D721Med (cell line): ENCODE measurements at regions not wholly inside any gene's neighbourhood (a gene's known extent, or its start where the extent isn't known, plus 50 kb on each side); places are given as distances from the start of the nearest gene placed in this dataset.

Experiments used
- DNase-seq: peaks from one replicate; pipeline ENCODE4 v3.0.0; 2011; ENCODE audit warnings: low spot score; ENCODE audit not compliant: insufficient read length
- FAIRE-seq: peaks from 2 replicates; lab custom pipeline; 2011; peaks lifted over from hg19 to GRCh38; lab: Jason Lieb, UNC
- TF ChIP-seq, protein P1 (sequence below): IDR thresholded peaks from 2 replicates; pipeline ENCODE4 v1.5.1; 2012; ENCODE audit warnings: mild to moderate bottlenecking, control low read depth; ENCODE audit not compliant: insufficient read depth; ENCODE audit errors: missing control alignments

DNA sequence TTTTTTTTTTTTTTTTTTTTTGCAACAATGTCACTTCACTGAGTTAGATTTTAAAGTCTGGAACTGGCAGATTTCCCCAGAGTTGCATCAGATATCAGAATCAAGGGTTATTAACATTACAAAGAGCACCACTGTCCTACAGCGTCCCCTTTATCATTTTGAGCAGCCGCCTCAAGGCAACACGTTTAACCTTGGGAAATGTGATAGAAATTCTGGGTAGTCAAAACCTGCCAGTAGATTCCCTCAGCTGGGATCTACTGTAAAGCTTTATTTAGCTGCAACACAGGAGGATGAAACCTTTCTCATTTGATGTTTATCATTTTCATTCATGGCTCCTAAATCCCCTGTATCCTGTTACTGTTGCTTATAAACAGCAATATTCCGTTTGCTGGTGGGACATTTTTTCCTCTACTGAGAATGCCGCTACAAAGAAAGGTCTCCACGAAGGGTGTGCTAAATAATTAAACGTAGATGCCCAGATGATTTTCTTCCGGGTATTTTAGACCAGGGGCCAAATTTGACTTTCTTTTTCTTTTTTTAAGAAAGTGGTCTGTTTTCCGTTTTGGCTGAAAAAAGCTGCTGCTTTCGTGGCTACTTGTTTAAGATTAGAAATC is 436.1 kb upstream of the GOT2 start:
- DNase-seq (no peak), FAIRE-seq (no peak)
- TF ChIP-seq, protein P1, sequence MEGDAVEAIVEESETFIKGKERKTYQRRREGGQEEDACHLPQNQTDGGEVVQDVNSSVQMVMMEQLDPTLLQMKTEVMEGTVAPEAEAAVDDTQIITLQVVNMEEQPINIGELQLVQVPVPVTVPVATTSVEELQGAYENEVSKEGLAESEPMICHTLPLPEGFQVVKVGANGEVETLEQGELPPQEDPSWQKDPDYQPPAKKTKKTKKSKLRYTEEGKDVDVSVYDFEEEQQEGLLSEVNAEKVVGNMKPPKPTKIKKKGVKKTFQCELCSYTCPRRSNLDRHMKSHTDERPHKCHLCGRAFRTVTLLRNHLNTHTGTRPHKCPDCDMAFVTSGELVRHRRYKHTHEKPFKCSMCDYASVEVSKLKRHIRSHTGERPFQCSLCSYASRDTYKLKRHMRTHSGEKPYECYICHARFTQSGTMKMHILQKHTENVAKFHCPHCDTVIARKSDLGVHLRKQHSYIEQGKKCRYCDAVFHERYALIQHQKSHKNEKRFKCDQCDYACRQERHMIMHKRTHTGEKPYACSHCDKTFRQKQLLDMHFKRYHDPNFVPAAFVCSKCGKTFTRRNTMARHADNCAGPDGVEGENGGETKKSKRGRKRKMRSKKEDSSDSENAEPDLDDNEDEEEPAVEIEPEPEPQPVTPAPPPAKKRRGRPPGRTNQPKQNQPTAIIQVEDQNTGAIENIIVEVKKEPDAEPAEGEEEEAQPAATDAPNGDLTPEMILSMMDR = no peak

DNA sequence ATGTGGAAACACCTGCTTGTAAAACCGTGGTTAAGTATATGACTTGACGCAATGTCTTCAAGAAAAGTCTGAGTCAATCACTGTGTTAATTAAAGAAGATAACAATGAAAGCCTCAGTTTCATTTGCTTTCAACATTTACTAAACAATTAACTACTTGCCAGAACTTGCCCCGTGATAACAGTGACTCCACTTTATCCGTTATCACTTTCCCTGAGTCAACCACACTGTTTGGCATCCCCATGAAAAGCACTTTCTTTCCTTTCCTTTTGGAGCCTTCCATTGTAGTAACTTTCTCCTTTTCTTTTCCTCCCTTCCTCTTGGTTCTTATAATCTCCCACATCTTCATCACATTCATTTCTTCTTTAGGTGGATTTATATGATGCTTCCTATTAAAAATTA is 435.1 kb upstream of the GOT2 start:
- DNase-seq = no peak

DNA sequence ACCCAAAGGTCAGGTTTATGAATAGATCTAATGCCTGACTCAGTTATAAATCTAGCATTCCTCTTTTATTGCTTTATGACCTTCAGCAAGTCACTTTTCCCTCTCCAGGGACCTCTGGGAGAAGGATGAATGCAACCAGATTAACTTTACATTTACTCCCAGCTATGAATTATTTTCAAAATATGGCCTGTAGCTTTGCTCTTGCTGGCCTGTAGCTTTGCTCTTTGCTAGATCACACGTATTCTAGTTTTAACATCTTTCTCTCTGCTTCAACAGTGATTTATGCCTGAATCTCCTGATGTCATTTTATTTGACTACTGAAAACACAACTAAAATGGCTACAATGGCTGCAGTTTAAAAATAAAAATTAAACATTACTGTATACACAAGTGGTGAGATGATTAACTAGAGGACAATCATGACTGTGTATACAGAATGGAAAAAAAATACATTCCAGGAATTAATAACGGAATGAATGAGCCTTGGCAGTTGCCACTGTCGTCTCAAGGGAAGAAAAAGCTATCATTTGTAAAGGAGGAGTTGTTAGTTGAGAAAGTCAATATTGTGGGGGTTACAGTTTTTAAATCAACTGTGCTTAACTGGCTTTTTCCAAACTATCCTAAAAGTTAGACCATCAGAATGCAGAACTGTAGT is 434.5 kb upstream of the GOT2 start:
- DNase-seq = no peak
- FAIRE-seq = no peak
- TF ChIP-seq, protein P1 = no peak

More for the DNA sequence above, 435.1 kb upstream of the GOT2 start:
- TF ChIP-seq, protein P1 = no peak
- FAIRE-seq = no peak

DNA sequence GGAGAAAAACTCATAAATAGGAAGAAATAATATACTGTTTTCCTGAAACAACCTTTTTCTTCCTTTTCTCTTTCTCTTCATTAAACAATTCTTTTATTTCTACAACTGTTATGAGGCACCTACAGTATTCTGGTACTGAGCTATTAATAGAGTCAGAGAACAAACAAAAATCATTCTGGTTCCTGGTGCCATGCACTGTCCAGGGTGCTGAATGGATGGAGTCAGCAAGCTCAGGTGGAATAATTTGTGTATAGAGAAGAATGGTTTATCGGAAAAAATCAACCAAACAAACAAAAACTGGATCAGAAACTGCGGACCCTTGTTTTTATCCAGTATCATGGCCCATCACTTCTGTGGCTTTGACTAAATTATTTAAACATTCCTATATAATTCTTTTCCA is 430.3 kb upstream of the GOT2 start:
- TF ChIP-seq, protein P1 = no peak
- no peak for DNase-seq
- no peak for FAIRE-seq

GRCh38 chr16:59163371-59164055 is 429.4 kb upstream of the GOT2 start:
- FAIRE-seq = no peak
- TF ChIP-seq, protein P1 = no peak
- DNase-seq = no peak

GRCh38 chr16:59161679-59162078 is 427.6 kb upstream of the GOT2 start:
- FAIRE-seq = no peak
- TF ChIP-seq, protein P1 = no peak

More at GRCh38 chr16:59161679-59162078, 427.6 kb upstream of the GOT2 start:
- no peak for DNase-seq
